C1 segment of cervical spinal cord (tissue), 14 donors: ENCODE measurements at regions not wholly inside any gene's neighbourhood (a gene's known extent, or its start where the extent isn't known, plus 50 kb on each side); places are given as distances from the start of the nearest gene placed in this dataset.

Source experiments
- DNase-seq, 14 donors: peaks; one replicate each; lab custom pipeline; 2025; lab: John Stamatoyannopoulos, UW

- no peak for DNase-seq
Observed at GRCh38 chr11:38300570-38300969, 1702.5 kb upstream of the RAG2 start.

GRCh38 chr11:38296211-38296776 lies 1698.3 kb upstream of the RAG2 start:
- no peak for DNase-seq

- DNase-seq, result no peak
Observed at GRCh38 chr11:38282718-38283117, 1684.7 kb upstream of the RAG2 start.

- DNase-seq, result no peak
Observed at GRCh38 chr11:38278457-38279141, 1680.6 kb upstream of the RAG2 start.

GRCh38 chr11:38274031-38274430 lies 1676.0 kb upstream of the RAG2 start:
- DNase-seq, result no peak

- DNase-seq, result no peak
Observed at GRCh38 chr11:38272376-38272775, 1674.3 kb upstream of the RAG2 start.

GRCh38 chr11:38266691-38267090 lies 1668.7 kb upstream of the RAG2 start:
- no peak for DNase-seq

GRCh38 chr11:38256436-38256835 lies 1658.4 kb upstream of the RAG2 start:
- DNase-seq, result no peak

GRCh38 chr11:38254913-38255312 lies 1656.9 kb upstream of the RAG2 start:
- no peak for DNase-seq

- no peak for DNase-seq
Observed at GRCh38 chr11:38252620-38253019, 1654.6 kb upstream of the RAG2 start.

- no peak for DNase-seq
Observed at GRCh38 chr11:38246451-38246850, 1648.4 kb upstream of the RAG2 start.

- DNase-seq, result no peak
Observed at GRCh38 chr11:38226684-38227083, 1628.6 kb upstream of the RAG2 start.

GRCh38 chr11:38221295-38221694 lies 1623.3 kb upstream of the RAG2 start:
- no peak for DNase-seq

GRCh38 chr11:38219636-38220035 lies 1621.6 kb upstream of the RAG2 start:
- DNase-seq, result no peak

GRCh38 chr11:38208951-38209350 lies 1610.9 kb upstream of the RAG2 start:
- DNase-seq, result no peak

- no peak for DNase-seq
Observed at GRCh38 chr11:38206663-38207062, 1608.6 kb upstream of the RAG2 start.

- DNase-seq, result no peak
Observed at GRCh38 chr11:38191101-38191500, 1593.1 kb upstream of the RAG2 start.

- DNase-seq, result no peak
Observed at GRCh38 chr11:38182126-38182866, 1584.3 kb upstream of the RAG2 start.

GRCh38 chr11:38176686-38177322 lies 1578.8 kb upstream of the RAG2 start:
- no peak for DNase-seq

- no peak for DNase-seq
Observed at GRCh38 chr11:38173676-38174075, 1575.6 kb upstream of the RAG2 start.

GRCh38 chr11:38169286-38169685 lies 1571.2 kb upstream of the RAG2 start:
- DNase-seq, result no peak

- DNase-seq, result no peak
Observed at GRCh38 chr11:38163526-38163925, 1565.5 kb upstream of the RAG2 start.

GRCh38 chr11:38160433-38160832 lies 1562.4 kb upstream of the RAG2 start:
- no peak for DNase-seq
